ENCODE measurements at regions not wholly inside any gene's neighbourhood (a gene's known extent, or its start where the extent isn't known, plus 50 kb on each side); places are given as distances from the start of the nearest gene placed in this dataset.

GRCh38 chr4:180898305-180898704, 1344.9 kb upstream of the TENM3 start:
- DNase-seq (ENCODE audit: low read depth in 2 of 2) = no peak

GRCh38 chr4:180900781-180901180, 1342.4 kb upstream of the TENM3 start:
- DNase-seq (ENCODE audit: low read depth in 2 of 2) = no peak

GRCh38 chr4:180909279-180909678, 1333.9 kb upstream of the TENM3 start:
- no peak for DNase-seq (ENCODE audit: low read depth in 2 of 2)

- peak; percentile 16 to 22 for DNase-seq (ENCODE audit: low read depth in 2 of 2)
These were observed 1329.5 kb upstream of the TENM3 start for GRCh38 chr4:180913750-180914149.

GRCh38 chr4:180923486-180923885, 1319.7 kb upstream of the TENM3 start:
- peak; percentile 77 to 84 for DNase-seq (ENCODE audit: low read depth in 2 of 2)

GRCh38 chr4:180925805-180926204, 1317.4 kb upstream of the TENM3 start:
- DNase-seq (ENCODE audit: low read depth in 2 of 2) = no peak

DNA sequence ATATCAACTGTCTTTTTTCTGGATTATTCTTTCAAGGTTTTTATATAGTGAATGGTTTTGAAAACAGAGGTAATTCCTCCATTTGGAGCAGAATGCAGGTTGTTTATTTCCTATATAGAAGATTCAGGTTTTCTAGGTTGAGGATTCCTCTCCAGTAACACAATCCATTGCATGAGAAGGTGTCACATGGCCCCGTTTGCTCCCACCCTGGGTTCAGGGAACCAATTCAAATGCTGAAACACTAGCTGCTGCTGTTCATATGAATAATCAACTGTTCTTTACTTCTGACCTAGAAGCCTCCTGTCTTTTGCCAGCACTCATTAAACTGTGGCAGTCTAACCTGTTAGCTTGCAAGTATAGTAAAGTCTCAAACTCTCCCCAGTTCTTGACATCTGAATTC, 1316.9 kb upstream of the TENM3 start:
- DNase-seq (ENCODE audit: low read depth in 2 of 2) = no peak

DNA sequence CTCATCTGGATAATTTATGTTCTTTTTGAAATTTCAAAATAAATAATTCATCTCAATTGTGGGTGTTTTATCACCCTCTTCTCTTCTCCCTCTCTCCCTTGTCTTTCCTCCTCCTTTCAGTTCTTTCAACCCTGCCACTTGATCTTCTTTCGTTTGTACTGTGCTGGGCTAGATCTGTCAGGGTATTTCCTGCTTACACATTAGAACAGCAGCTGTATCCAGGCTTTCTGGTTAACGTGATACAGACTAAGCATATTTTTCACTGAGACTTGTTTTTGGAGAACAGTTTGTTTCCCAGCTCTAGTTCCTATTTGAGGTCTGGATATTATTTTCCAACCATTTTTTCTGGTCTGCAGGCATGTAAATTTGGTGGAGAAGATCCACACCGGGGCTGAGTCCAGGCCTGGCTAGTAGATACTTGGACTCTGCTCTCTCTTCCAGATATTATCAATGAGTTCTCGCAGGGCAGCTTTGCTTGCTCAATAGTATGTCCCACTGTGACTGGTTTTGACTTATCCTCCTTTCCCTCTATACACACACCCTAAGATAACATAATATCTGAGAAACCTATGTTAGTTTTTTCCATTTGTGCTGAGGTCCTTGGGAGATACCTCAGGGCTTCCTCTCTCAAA, 1310.7 kb upstream of the TENM3 start:
- no peak for DNase-seq (ENCODE audit: low read depth in 2 of 2)

DNA sequence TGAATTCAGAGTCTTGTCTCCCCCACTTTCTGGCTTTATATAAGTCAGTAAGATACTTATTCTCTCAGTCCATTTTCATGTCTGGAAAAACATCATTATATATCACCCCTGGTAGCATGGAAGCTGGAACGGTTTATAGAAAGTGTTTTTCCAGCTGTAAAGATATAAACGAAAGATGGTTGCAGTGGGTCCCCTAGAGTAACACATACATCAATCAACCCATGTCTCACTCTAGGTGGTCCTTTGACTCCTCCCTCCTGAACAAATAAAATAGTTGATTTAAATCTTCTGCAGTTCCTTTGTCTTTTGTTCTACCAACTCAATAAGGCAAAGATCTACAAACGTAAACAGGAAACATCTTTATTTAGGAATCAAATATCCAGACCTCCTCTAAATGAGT, 1306.1 kb upstream of the TENM3 start:
- DNase-seq (ENCODE audit: low read depth in 2 of 2) = no peak

DNA sequence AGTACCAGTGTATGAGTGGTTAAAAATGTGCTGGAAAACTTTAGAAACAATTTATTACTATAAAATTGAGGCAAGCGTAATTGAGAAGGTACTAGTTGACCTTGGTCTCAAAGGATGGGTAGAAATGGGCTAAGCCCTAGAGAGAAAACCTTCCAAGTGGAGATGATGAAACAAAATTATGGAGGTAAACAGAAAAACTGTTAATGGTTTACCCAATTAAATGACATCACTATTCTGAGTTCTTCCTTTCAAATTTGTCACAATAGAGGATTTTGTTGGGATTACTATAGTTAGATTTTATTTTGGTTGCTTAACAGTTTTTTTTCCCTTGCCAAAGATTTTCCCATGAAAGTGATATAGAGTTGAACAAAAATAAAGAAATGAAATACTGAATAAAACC, 1302.5 kb upstream of the TENM3 start:
- DNase-seq (ENCODE audit: low read depth in 2 of 2) = no peak

- no peak for DNase-seq (ENCODE audit: low read depth in 2 of 2)
These were observed 1300.8 kb upstream of the TENM3 start for GRCh38 chr4:180942367-180942916.

GRCh38 chr4:180946188-180946587, 1297.0 kb upstream of the TENM3 start:
- no peak for DNase-seq (ENCODE audit: low read depth in 2 of 2)

DNA sequence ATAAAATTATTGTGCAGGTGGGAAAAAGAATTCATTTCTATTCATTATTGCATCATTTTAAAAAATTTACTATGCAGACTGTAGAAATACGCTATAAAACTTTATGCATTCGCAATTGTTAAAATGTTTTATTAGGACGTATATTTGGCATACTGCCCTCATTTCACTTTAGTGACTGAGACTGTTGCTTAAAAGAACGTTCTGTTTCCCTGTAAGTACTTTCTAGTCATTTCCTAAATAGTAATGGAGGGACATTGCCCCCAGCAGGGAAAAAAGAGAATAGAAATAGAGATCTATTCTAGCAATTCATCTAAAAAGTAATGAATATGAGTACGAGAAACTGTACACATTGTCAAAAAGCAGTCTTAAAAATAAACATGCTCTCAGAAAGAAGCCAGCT, 1295.8 kb upstream of the TENM3 start:
- peak in 1 of 2 experiments; percentile 25 for DNase-seq (ENCODE audit: low read depth in 2 of 2)

GRCh38 chr4:180949424-180950213, 1293.6 kb upstream of the TENM3 start:
- no peak for DNase-seq (ENCODE audit: low read depth in 2 of 2)

DNA sequence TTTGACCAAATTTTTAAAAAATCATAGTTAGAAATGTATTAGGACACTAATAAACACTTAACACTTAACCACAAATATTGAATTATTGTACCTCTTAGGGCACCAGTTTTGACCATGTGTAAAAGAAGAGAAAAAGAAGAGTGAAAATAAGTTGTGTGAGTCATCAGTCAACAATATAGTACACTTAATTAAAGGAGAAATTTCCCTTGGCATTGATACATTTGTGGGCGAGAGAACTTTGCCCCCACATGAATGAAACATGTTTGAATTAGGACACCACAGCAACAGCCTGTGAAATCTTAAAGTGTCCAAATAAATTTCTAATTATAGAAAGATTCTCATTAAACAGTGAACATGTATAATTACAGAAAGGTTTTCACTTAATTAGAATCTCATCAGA, 1292.8 kb upstream of the TENM3 start:
- DNase-seq (ENCODE audit: low read depth in 2 of 2) = no peak

- DNase-seq (ENCODE audit: low read depth in 2 of 2) = no peak
These were observed 1291.9 kb upstream of the TENM3 start for GRCh38 chr4:180951312-180951711.

DNA sequence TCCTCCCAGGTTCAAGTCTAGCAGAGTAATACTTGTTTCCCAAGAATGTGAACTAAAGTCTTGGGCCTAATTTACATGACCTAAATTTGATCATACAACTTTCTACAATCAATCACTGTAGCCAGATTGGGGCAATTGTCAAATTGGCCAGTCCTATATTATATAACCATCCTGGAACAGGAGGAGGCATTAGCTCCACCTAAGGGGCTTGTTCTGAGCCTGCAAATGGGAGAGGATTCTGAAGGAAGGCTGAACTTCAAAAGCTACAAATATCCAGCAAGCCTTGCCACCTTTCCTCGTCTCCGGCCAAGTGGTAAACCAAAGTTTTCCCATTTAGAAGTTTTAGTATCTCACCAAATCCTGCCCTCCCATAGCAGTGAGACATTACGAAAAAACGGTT, 1289.6 kb upstream of the TENM3 start:
- no peak for DNase-seq (ENCODE audit: low read depth in 2 of 2)

GRCh38 chr4:180960743-180961401, 1282.3 kb upstream of the TENM3 start:
- no peak for DNase-seq (ENCODE audit: low read depth in 2 of 2)

DNA sequence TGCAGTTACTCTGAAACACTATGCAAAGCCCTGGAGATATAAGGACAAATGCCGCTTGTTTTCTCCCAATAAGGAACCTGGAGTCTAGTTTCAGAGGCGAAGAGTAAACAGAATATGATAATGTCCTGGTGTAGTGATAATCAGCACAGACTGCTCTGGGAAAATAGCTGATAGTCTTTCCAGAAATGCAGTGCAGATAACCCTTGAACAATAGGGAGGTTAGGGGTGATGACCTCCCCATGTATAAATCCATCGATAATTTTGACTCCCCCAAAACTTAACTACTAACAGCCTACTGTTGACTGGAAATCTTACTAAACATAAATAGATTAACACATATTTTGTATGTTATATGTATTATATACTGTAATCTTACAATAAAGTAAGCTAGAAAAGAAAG, 1280.9 kb upstream of the TENM3 start:
- DNase-seq (ENCODE audit: low read depth in 2 of 2) = no peak

GRCh38 chr4:180966312-180966711, 1276.9 kb upstream of the TENM3 start:
- DNase-seq (ENCODE audit: low read depth in 2 of 2) = no peak

DNA sequence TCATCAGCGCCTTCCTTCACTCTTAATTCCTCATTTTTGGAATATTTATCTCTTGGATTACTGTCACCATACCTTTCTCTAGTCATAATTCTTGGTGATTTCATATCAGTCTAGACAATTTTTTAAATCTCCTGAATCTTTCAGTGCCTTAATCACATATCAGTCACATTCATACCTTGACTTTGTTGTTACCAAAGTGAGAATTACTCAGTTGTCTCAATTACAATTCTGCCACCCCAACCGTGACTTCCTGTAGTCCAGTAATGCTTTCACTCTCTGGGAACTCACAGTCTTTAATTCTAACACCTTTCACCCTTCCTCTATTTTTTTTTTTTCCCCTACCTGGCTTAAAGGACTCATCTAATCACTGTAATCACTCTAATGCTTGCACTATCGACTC, 1275.3 kb upstream of the TENM3 start:
- no peak for DNase-seq (ENCODE audit: low read depth in 2 of 2)

GRCh38 chr4:180973894-180974293, 1269.3 kb upstream of the TENM3 start:
- DNase-seq (ENCODE audit: low read depth in 2 of 2) = no peak

DNA sequence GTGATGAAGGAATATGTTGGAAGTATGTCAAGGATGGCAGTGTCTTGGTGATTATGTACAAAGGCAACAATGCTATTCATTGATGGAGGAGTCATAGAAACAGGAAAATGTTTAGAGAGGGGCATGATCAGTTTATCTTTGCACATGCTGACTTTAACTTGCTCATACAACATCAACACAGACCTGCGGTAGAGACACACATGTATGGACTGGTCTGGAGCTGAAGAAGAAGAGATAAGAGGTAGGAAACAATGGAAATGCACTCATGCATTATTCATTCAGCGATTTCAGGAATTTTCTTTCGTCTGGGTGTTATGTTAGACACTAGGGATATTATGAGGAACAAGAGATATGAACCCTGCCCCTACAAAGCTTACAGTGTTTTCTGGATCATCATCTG, 1252.3 kb upstream of the TENM3 start:
- no peak for DNase-seq (ENCODE audit: low read depth in 2 of 2)
